GM19397 (cell line): ENCODE measurements at regions not wholly inside any gene's neighbourhood (a gene's known extent, or its start where the extent isn't known, plus 50 kb on each side); places are given as distances from the start of the nearest gene placed in this dataset.
"Not testable (repeated sequence)": the region's sequence is repeated elsewhere in the genome, so short reads cannot be mapped to it uniquely, and the experiment has no call there.

Experiments used
- ATAC-seq: cut with Tn5 transposase; IDR thresholded peaks from one replicate; pipeline ENCODE4 v1.9.1; 2021; ENCODE audit warnings: mild to moderate bottlenecking, moderate library complexity; ENCODE audit not compliant: unreplicated experiment

- ATAC-seq: peak; percentile 50
These were observed 196.9 kb downstream of the ALG10 start for GRCh38 chr12:34219046-34219770.

DNA sequence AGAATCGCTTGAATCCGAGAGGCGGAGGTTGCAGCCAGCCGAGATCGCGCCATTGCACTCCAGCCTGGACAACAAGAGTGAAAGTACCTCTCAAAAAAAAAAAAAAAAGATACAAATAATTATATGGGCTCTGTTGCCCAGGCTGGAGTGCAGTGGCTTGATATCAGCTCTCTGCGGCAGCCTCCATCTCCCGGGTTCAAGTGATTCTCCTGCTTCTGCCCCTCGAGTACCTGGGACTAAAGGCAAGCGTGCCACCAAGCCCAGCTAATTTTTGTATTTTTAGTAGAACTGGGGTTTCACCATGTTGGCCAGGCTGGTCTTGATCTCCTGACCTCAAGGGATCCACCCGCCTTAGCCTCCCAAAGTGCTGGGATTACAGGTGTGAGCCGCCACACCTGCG is 197.8 kb downstream of the ALG10 start:
- not testable (repeated sequence) for ATAC-seq

GRCh38 chr12:34223640-34224039 is 201.3 kb downstream of the ALG10 start:
- no peak for ATAC-seq

GRCh38 chr12:34226044-34226443 is 203.7 kb downstream of the ALG10 start:
- ATAC-seq: not testable (repeated sequence)

DNA sequence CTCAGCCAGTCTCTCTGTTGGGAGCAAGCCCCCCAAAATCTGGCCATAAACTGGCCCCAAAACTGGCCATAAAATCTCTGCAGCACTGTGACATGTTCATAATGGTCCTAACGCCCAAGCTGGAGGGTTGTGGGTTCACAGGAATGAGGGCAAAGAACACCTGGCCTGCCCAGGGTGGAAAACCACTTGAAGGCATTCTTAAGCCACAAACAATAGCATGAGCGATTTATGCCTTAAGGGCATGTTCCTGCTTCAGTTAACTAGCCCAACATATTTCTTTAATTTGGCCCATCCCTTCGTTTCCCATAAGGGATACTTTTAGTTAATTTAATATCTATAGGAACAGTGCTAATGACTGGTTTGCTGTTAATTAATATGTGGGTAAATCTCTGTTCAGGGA is 205.8 kb downstream of the ALG10 start:
- ATAC-seq: not testable (repeated sequence)

DNA sequence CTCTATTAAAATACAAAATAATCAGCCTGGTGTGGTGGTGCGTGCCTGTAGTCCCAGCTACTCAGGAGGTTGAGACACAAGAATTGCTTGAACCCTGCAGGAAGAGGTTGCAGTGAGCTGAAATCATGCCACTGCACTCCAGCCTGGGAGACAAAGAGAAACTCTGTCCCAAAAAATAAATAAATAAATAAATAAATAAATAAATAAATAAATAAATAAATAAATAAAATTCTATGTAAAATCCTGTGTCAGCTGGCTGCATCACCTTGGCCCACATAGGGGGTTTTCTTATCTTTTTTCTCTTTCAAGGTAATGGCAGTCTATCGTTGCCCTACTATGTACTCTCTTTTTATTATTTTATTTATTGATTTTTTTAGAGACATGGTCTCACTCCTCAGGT is 206.7 kb downstream of the ALG10 start:
- not testable (repeated sequence) for ATAC-seq

GRCh38 chr12:34233618-34234017 is 211.3 kb downstream of the ALG10 start:
- no peak for ATAC-seq

- no peak for ATAC-seq
These were observed 213.8 kb downstream of the ALG10 start for GRCh38 chr12:34236073-34236472.

DNA sequence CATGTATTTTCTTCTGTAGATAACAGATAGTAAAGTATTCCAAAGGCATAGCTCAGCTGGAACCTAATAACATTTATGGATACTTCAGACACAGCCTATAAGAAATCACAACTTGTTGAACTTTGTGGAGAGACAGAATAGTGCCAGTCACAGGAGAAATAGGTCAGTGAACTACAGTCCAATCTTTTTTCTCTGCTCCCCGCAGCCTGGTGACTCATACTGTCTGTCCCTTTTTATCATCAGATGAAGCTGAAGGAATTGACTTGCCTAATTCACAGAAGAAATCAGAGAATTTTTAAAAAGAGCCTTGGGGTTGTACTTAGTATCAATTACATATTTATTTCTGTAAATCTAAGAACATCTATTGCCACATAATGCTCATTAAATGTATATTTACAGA is 222.3 kb downstream of the ALG10 start:
- ATAC-seq: no peak

- ATAC-seq: no peak
These were observed 227.0 kb downstream of the ALG10 start for GRCh38 chr12:34249271-34249670.

DNA sequence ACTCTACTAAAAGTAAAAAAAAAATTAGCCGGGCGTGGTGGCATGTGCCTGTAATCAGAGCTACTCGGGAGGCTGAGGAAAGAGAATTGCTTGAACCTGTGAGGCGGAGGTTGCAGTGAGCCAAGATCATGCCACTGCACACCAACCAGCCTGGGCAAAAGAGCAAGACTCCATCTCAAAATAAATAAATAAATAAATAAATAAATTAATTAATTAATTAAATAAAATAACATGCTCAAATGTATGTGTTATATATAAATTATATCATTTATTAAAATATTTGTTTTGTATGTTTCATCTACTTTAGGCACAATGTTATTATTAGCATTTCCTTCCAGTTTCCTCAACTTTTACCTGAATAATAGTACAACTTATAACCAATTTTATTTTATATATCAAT is 229.6 kb downstream of the ALG10 start:
- ATAC-seq: not testable (repeated sequence)

GRCh38 chr12:34253674-34254073 is 231.4 kb downstream of the ALG10 start:
- ATAC-seq: no peak

DNA sequence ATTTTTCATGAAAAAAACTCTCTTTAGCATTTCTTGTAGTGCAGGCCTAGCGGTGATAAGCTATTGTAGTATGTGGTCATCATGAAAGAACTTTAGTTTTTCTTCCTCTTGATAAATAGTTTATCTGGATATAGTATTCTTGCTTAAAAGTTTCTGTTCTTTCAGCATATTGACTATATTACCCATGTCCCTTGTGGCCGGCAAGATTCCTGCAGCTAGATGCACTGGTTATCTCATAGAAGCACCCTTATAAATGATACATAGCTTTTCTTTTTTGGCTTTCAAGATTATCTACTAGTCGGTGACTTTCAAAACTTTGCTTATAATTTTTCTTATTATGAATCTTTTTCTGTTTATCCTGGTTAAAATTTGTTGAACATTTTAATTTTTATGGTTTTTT is 234.8 kb downstream of the ALG10 start:
- no peak for ATAC-seq

- not testable (repeated sequence) for ATAC-seq
These were observed 239.8 kb downstream of the ALG10 start for GRCh38 chr12:34262140-34262539.

GRCh38 chr12:34264110-34264509 is 241.8 kb downstream of the ALG10 start:
- no peak for ATAC-seq

DNA sequence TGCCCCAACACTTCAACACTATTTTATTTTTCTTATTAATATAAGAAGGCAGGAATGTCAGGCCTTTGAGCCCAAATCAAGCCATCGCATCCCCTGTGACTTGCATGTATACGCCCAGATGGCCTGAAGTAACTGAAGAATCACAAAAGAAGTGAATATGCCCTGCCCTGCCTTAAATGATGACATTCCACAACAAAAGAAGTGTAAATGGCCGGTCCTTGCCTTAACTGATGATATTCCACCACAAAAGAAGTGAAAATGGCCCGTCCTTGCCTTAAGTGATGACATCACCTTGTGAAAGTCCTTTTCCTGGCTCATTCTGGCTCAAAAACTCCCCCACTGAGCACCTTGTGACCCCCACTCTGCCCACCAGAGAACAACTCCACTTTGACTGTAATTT is 251.4 kb downstream of the ALG10 start:
- not testable (repeated sequence) for ATAC-seq

- ATAC-seq: no peak
These were observed 252.8 kb downstream of the ALG10 start for GRCh38 chr12:34275129-34275528.

DNA sequence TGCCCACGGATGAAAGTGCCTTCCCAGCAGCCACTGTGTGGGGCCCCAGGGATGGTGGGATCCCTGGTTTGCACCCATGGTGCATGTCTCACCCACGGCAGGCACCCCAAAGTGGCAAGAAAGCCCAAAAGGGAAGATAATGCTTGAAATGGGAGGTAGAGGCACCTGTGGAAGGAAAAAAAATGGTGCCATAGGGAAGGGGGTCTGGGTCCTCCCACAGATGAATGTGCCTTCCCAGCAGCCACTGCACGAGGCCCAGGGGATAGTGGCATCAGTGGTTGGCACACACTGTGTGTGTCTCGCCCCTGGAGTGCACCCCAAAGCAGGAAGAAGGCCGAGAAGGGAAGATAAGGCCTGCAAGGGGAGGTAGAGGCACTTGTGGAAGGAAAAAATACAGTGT is 264.2 kb downstream of the ALG10 start:
- no peak for ATAC-seq

- no peak for ATAC-seq
These were observed 264.6 kb downstream of the ALG10 start for GRCh38 chr12:34286934-34287333.

DNA sequence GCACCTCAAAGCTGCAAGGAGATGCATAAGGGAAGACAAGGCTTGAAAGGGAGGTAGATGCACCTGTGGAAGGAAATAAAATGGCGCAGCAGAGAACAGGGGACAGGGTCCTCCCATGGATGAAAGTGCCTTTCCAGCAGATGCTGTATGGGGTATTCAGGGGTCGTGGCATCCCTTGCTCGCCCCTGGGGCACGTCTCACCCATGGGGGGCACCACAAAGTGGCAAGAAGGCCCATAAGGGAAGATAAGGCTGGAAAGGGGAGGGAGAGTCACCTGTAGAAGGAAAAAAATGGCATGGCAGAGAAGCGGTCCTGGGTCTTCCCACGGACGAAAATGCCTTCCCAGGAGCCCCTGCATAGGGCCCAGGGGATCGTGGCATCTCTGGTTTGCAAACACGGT is 265.1 kb downstream of the ALG10 start:
- no peak for ATAC-seq

GRCh38 chr12:34287986-34288962 is 266.0 kb downstream of the ALG10 start:
- no peak for ATAC-seq

DNA sequence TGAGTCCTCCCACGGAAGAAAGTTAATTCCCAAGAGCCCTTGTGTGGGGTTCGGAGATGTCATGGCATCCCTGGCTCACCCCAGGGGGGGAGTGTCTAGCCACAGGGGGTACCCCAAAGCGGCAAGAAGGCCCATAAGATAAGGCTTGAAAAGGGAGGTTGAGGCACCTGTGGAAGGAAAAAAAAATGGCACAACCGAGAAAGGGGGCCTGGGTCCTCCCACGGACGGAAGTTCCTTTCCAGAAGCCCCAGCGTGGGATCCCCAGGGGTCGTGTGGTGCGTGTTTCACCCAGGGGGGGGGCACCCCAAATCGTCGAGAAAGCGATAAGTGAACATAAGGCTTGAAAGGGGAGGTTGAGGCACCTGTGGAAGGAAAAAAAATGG is 266.7 kb downstream of the ALG10 start:
- ATAC-seq: no peak
